Fibroblast of skin of right biceps (primary cell): ENCODE measurements at regions not wholly inside any gene's neighbourhood (a gene's known extent, or its start where the extent isn't known, plus 50 kb on each side); places are given as distances from the start of the nearest gene placed in this dataset.
"Not testable (repeated sequence)": the region's sequence is repeated elsewhere in the genome, so short reads cannot be mapped to it uniquely, and the experiment has no call there.

Experiments
- DNase-seq: peaks from one replicate; pipeline ENCODE4 v3.0.0-alpha.2; 2013

DNA sequence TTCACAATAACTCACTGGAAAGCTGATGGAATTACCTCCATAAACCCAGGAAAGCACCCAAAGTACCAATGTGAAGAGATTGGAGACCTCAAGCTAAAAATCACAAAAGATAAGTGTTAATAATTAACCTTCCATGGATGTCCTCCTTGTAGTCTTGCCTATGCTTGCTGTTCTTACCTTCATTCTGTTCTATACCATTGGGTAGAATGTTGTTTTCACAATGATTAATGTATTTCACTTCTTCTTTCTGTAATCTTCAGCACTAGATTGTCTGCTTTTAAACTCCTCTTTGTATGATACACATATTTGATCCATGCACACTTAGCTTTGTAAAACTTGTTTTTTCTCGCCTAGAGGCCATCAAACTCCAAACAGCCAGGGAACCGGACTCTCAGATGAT, 570.3 kb downstream of the RAPGEF2 start:
- no peak for DNase-seq

DNA sequence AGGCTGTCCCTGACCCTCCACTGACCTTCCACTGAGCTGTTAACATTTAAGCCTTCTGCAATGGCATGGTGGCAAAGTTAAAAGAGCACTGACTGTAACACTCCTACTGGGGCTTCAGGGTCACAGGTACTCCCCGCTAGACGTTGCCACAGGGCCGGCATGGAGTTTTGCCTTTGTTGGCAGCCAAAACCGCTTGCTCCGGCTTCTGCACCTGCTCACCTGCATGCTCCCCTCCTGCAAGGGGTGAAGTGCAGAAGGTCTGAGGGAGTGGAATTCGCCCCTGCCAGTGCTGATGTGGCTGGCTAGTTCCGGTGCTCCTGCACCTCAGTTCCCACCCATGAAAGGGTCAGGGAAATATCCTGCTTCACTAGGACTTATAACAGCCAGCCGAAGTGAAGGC, 571.4 kb downstream of the RAPGEF2 start:
- no peak for DNase-seq

DNA sequence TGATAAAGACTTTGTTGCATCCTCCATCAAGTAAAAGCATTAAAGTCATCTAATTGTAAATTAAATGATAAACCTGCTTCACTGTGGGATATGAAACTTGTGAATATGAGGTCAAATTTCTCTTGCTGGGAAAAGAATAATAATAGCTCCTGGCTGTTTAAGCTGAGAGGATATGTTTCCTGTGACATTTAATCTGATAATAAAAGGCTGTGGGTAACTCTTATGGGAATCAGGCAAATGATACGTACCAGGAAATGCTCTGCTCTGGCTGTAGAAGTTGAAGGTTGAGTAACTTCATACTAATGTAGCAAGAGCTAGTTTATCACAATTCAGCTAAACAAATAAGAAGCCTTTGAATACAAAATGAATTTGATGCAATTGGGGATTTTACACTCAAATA, 574.6 kb downstream of the RAPGEF2 start:
- no peak for DNase-seq

DNA sequence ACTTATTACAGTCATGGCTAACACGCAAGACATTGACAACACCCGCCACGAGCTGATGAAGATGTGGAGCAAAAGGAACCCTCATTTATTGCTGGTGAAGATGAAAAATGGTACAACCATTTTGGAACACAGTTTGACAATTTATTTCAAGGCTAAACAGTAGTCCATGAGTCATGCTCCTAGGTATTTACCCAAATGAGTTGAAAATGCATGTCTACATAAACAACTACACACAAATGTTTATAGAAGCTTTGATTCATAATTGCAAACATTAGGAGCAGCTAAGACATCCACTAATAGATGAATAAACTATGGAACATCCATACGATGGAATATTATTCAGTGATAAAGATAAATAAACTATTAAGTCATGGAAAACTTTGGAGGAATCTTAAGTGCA, 580.1 kb downstream of the RAPGEF2 start:
- DNase-seq = no peak

DNA sequence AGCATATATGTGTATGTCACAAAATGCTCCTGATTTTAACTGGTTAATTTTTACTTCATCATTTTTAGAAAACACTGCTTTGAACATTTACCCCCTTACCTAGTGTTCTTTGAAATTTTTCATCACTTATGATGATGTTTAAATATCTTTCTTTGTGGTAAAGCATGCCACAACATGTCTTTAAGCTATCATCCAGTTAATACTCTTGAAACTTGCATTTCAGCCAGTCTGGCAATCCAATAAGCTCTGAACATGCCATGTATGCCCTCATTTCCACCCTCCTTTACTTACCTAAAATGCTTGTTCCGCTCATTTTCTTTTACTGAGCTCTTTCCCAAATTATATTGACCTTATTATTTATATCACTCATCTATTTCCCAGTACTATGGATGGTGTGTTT, 581.2 kb downstream of the RAPGEF2 start:
- DNase-seq = no peak

DNA sequence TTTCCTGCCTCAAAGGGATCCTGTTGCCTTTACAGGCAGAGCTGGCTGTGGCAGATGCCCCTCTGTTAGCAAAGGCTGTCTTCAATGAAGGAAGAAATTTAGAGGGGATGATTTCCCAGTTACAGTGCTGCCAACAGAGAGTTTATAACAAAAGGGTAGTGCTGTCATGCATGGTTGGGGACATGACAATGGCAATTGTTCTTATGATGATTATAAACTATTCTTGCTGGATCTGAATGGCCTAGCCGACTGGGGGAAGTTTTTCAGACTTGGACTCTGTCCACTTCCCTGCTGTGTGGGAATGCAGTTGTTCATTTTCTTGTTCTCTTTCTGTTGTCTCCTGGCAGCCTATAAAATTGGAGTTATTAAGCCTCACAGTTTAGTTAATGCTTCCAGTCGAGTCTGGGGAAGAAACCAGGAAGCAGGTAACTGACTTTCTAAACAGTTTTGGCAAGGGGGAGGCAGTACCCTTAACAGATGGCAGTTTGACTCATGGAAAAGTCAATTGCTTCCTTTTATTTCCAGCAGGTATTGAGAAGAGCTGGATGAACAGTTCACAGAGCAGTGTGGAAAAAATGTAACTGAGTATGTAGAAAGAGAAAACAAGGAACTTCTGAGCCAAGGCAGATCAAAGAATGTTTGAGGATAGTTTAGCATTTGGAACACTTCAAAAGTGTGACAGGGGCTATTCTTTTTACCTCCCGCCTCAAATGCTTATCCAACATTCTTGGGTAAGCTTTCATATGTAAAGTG, 582.6 kb downstream of the RAPGEF2 start:
- no peak for DNase-seq

DNA sequence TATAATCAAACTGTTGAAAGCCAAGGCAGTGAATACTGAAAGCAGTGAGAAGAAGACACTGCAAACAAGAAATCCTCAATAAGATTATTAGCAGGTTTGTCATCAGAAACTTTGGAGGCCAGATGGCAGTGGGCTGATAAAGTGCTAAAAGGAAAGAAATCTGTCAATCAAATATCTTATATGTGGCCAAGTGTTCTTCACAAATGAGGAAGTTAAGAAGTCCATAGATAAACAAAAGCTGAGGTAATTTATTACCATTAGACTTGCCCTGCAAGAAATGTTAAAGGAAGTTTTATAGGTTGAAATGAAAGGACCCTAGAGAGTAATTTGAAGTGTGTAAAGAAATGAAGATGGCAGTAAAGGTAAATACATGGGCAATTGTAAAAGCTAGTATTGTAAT, 586.6 kb downstream of the RAPGEF2 start:
- DNase-seq = no peak

DNA sequence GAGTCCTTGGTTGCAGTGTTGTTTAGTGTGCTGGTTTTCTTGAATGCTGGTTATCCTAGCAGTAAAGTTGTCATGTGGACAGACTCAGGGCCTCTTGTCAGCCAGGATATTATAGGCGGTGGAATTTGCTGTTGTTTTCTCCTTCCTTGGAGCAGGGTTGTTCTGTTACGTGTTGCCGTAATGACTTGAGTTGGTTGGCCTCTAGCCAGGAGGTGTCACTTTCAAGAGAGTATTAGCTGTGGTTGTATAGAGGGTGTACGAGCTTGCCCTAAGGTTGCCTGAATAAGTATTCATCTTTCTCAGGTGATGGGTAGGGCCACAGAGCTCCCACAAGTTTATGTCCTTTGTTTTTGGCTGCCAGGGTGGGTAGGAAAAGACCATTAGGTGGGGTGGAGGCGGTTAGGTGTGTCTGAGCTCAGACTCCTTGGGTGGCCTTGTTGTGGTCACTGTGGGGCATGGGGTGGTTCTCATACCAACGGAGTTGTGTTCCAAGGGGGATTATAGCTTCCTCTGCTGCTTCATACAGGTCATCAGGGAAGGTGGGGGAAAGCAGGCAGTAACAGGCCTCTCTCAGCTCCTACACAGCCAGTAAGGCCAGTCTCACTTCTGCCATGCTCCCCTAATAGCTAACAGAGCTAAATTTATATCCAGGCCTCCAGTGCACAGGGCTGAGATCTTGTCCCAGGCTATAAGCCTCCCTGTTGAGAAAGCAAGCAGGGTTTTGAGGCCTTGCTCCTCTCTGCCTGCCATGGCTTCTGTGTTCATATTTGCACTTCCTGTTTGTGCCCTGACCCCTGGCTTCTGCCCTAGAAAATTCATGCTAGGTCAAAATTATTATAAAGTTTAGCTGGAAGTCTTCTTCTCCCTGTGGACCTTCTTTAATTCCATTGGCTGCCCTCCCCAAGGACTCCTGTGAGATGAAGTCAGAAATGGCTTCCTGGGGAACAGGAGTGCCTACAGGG, 594.7 kb downstream of the RAPGEF2 start:
- no peak for DNase-seq

DNA sequence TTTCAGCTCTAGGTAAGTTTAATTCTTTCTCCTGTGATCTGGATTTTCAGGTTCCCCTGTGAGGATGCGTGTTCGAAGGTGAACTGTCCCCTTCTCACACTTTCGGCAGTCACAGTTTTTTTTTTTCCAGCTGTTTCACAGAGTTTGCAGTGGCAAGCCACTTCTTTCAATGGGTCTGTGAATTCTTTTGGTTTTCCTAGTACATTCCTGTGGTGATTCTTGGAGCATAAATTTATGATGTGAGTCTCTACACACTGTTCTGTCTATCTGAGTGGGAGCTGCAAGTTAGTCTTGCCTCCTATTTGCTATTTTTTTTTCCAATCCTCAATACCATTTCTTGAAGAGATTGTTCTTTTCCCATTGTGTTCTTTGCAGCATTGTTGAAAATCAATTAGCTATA, 595.5 kb downstream of the RAPGEF2 start:
- peak; percentile 18 for DNase-seq

DNA sequence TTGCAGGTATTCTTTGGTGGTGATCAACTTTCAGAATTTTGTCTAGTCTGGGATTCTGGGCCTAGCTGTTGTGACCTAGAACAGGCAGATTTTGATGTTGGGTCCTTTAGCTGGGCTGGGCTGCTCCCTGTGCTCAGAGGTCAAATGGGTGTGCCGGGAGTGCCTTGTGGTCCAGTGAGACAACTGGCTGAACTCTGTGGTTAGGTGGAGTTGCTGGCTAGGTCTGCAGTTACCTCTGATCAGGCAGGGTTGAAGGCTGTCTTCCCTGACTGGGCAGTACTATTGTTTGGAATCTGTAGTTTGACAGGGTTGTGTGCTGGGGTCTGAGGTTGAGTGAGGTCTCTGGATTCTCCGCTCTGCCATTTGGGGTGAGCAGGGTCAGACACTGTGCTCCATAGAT, 599.3 kb downstream of the RAPGEF2 start:
- no peak for DNase-seq

DNA sequence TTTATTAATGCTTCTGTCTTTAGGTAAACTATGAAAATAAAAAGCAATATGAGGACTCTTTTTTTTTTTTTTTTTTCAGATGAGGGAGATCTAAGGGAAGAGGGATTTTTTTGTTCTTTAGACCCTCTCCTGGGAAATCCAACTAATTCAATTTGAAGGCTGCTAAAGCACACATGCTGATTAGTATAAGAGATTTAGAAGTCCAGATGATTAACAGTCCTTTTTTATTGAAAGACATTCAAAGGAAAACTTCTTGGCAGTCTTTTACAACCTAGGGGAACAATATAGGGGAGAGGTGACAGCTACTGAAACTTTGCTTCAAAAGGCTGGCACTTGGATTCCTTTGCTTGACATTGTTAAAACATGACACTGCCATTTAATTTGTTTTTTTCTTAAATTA, 602.5 kb downstream of the RAPGEF2 start:
- no peak for DNase-seq

DNA sequence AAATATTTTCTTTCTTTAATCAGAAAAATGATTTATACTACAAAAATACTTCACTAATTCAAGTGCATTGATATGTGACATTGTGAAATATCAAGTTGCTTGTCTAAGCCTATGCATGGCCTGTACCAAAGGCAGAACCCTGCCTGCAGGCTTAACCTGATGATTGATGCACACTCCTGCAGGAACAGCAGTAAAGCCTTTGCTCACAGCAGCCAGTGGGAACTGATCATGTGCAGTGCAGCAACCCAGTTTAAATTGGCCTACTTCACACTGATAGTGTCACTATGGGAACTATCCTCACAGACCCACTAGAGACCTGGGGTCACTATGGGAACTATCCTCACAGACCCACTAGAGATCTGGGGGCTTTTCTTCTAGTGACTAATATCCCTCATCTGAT, 603.8 kb downstream of the RAPGEF2 start:
- no peak for DNase-seq

DNA sequence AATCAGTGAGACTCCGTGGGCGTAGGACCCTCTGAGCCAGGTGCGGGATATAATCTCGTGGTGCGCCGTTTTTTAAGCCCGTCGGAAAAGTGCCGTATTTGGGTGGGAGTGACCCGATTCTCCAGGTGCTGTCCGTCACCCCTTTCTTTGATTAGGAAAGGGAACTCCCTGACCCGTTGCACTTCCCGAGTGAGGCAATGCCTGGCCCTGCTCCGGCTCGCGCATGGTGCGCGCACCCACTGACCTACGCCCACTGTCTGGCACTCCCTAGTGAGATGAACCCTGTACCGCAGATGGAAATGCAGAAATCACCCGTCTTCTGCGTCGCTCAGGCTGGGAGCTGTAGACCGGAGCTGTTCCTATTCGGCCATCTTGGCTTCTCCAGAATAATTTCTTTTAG, 612.3 kb downstream of the RAPGEF2 start:
- DNase-seq = not testable (repeated sequence)

DNA sequence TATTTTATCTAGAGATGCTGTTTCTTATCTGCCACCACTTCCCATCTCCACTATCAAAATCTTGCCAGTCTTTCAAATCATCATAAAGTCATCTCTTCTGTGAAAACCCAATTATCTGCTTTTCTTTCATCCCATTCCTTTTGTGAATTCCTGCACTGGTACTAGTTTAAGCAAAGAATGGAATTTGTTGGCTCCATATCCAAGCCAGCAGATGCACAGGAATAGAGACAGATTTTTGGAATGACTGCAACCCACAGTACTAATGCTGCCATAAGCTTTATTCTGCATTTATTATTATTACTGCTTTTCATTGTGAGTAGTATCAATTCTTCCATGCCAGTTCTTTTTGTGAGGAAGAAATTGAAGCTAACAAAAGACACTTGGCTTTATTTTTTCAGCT, 616.7 kb downstream of the RAPGEF2 start:
- DNase-seq = no peak

DNA sequence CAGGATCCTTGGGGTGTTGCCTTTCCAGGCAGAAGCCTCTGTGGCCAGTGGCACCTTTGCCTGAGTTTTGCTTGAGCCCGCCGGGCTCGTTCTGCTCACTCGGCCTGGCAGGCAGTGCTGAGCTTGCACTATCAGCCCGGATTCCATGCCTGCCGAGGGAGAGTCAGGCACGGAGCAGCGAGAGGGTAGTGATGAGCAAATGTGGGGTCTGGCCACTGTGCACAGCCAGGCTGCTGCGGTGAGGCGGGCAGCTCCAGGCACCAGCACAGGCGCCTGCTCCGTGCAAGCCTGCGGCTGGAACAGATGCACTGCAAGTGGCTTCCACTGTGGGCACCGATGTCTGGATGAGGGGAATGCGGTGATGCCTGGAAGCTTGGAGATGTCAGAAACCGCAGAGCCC, 619.2 kb downstream of the RAPGEF2 start:
- no peak for DNase-seq

DNA sequence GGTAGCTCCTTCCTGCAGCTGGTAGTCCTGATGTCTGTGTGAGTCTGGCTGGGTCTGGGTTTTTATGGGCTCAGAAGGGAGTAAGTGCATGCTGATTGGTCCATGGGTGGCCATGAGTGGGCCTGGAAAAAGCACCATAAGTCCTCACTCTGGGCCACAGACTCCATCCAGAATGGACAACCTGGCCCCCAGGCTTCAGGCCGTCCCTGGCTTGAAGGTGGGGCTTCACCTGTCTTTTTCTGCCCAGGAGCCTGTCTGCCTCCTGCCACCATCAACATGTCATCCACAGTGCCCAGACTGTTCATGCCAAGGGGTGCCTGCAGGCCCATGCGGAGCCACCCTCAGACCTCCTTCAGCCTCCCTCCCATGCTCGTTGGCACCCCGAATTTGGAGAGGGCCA, 620.0 kb downstream of the RAPGEF2 start:
- no peak for DNase-seq

DNA sequence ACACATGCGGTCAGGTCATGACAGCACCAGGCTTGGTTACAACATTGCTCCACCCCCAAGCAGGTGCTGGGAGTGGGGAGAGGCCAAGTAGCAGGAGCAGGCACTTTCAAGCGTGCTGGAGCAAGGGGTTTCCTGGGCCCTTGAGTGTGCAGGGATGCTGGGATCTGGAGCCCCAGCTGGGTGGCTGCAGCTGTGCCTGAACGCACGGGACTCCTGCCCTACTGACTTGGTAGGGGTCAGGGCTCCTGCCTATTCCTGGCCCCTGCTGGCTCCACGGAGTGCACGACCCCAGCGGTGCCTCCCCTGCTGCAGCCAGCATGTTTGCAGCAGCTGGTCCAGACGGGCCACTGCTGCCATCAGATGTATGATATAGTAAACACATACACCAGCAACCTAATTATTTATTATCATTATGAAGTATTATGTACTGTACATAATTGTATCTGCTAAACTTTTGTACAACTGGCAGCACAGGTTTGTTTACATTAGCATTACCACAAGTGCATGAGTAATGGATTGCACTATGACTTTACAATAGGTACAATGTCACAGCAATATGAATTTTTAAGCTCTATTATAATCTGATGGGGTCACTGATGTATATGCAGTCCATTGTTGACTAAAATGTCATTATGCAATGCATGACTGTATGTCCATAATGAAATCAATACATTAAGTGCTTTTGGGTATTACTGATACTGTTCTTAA, 620.6 kb downstream of the RAPGEF2 start:
- DNase-seq = no peak

DNA sequence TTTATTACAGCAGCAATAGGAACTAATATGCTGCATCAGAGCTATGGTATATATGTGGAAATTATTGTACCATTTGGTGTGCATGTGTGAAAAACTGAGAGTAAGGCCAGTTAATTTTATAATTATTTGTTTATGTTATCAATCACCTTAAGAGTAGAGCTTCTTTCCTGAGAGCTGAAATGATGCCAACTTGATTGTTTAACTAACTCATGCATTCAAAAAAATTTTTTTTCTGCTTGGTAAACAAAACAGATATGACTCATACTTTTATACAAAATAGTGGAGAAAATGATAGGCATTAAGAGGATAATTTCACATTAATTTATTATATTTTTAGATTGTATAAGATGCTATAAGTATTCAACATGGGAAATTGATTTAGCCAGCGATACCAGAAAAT, 622.7 kb downstream of the RAPGEF2 start:
- no peak for DNase-seq

DNA sequence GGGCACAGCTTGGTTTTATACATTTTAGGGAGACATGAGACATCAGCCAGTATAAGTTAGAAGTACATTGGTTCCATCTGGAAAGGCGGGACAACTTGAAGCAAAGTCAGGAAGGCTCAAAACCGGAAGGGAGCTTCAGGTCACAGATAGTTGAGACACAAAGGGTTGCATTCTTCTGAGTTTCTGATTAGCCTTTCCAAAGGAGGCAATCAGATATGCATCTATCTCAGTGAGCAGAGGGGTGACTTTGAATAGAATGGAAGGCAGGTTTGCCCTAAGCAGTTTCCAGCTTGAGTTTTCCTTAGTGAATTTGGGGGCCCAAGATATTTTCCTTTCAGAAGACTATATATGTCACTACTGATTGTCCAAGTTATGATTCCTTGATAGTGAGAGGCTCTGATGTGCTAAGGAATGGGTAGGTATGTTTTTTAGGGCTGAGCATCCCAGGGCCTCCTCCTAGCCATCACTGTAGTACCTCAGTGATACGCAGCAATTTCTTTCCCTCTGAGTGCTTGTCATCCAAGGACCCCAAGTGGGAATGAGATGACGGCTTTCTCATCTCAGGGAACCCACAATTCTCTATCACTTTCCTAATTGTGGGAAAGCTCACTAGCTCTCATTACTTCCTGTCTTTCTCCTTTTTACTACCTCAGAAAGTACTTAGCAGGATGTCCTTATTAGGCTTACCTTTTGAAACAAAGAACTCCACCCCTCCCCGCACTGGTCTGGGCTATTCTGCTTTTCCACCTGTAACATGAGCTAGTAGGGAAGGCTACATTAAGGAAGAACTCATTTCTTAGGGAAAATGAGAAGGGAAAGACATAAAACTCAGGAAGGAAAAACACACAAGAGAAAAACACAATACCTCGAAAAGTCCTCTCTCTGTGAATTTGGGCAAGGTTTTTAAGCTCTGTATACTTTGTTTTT, 632.7 kb downstream of the RAPGEF2 start:
- no peak for DNase-seq

DNA sequence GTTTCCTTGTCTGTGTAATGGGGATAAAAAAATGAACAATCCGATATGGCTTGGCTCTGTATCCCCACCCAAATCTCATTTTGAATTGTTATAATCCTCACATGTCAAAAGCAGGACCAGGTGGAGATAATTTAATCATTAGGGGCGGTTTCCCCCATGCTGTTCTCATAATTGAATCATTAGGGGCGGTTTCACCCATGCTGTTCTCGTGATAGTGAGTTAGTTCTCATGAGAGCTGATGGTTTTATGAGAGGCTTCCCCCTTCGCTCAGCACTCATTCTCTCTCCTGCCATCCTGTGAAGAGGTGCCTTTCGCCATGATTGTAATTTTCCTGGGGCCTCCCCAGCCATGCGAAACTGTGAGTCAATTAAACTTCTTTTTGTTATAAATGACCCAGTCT, 633.5 kb downstream of the RAPGEF2 start:
- no peak for DNase-seq

DNA sequence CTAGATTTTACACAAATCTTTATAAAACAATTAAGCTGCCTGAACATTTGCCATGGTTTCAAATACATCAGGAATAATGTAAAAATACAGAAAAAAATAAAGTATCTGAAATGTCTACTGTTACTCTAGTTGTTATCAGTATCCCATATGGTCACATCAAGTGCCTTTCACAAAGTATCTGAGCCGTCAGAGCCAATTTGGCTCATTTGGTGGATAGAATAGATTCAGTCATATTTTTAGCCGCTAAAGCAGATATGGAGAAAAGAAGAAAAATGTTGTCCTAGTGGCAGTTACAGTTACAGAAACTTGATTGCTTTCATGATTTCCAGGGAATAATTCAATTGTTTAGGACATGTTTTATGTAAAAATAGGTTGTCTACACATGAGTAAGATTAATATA, 641.1 kb downstream of the RAPGEF2 start:
- no peak for DNase-seq

DNA sequence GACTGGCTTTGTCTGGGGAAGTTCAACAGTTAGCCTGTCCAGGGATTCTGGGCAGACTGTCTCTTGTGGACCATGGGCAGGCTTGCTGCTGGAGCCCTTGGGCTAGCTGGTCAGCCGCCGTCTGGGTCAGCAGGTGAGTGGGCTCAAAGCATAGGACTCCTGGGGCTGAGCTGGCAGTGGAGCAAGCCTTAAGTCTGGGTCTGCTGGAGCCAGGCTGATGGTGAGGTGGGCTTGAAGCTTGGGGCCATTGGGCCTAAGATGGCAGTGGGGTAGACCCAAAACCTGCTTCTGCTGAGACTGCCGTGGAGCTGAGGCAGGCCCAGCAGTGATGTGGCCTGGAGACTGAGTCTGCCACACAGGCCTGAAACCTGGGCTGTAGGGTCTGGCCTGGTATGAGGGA, 645.1 kb downstream of the RAPGEF2 start:
- no peak for DNase-seq
